ENCODE measurements at regions not wholly inside any gene's neighbourhood (a gene's known extent, or its start where the extent isn't known, plus 50 kb on each side); places are given as distances from the start of the nearest gene placed in this dataset.

- no peak for TF ChIP-seq CTCF (IDR thresholded peaks at IDR 0.05; ENCODE audit: insufficient read depth, low read depth, low read length)
- TF ChIP-seq EZH2 (IDR thresholded peaks at IDR 0.05; ENCODE audit: insufficient read depth, low read length) = no peak
These were observed 147.6 kb downstream of the MAIP1 start for GRCh38 chr2:200102971-200103370.

All from astrocyte (in vitro differentiated cells and primary cell).